Upper lobe of left lung (tissue), 6 donors: ENCODE measurements at regions not wholly inside any gene's neighbourhood (a gene's known extent, or its start where the extent isn't known, plus 50 kb on each side); places are given as distances from the start of the nearest gene placed in this dataset.

Source experiments
- ATAC-seq, 2 donors: fragments of 200-7000 bp; cut with Tn5 transposase; one replicate each; pipeline ENCODE4 v1.9.1; 2022; ENCODE audit warnings: mild to moderate bottlenecking in 2 of 2, moderate library complexity in 2 of 2; ENCODE audit not compliant: low FRiP score in 2 of 2
- DNase-seq, 2 donors: peaks; one replicate each; pipeline ENCODE4 v3.0.0-alpha.2; 2019 to 2020
- H3K27ac ChIP-seq, 4 donors: fragments of 200-600 bp; sonication (generic); one replicate each; pipeline ENCODE4 v1.5.1; 2016 to 2019
- H3K27me3 ChIP-seq, 4 donors: fragments of 200-600 bp; sonication (generic); one replicate each; pipeline ENCODE4 v1.5.1; 2017 to 2019
- H3K36me3 ChIP-seq, 4 donors: fragments of 200-600 bp; sonication (generic); one replicate each; pipeline ENCODE4 v1.5.1; 2016 to 2019
- H3K4me1 ChIP-seq, 4 donors: fragments of 200-600 bp; sonication (generic); one replicate each; pipeline ENCODE4 v1.5.1; 2018 to 2019
- H3K4me3 ChIP-seq, 4 donors: fragments of 200-600 bp; sonication (generic); one replicate each; pipeline ENCODE4 v1.5.1; 2017 to 2019; ENCODE audit warnings: mild to moderate bottlenecking in 2 of 4, moderate library complexity in 1 of 4
- H3K9me3 ChIP-seq, 4 donors: fragments of 200-600 bp; sonication (generic); one replicate each; pipeline ENCODE4 v1.5.1; 2018 to 2019
- CTCF ChIP-seq, 6 experiments: fragments of 450-650 bp in 4 of 6; fragments of 200-600 bp in 2 of 6; sonication (generic) in 2 of 6; IDR thresholded peaks; one replicate each; pipeline ENCODE4 v1.5.1; 2016 to 2019; ENCODE audit warnings: antibody characterized with exemption in 6 of 6
- EP300 ChIP-seq, 4 donors: sonication (generic); formaldehyde crosslinking; IDR thresholded peaks; one replicate each; pipeline ENCODE4 v1.5.1; 2017; ENCODE audit warnings: antibody characterized with exemption in 4 of 4, control low read depth in 2 of 4
- POLR2A ChIP-seq, 4 donors: fragments of 450-650 bp; IDR thresholded peaks; one replicate each; pipeline ENCODE4 v1.5.1; 2016 to 2017; ENCODE audit warnings: antibody characterized with exemption in 4 of 4, mild to moderate bottlenecking in 2 of 4
- POLR2AphosphoS5 ChIP-seq, 2 donors: sonication (generic); formaldehyde crosslinking; IDR thresholded peaks; one replicate each; pipeline ENCODE4 v1.5.1; 2017; ENCODE audit warnings: antibody characterized with exemption in 2 of 2
- WGBS, 2 donors: methylation state at CpG; one replicate each; pipeline ENCODE4 v1.1.5; 2017 to 2018; 5-methylcytosine and 5-hydroxymethylcytosine counted together
- donor health status: DM: no; HTN: no; CAD: no; lungs with moderate emphysema.
- donor health status: DM: no; HTN: yes; CAD: no; lungs with severe emphysema.

- Histone ChIP-seq H3K9me3 (no peaks in the 10 kb centered on the region), H3K27ac (no peak overlapping the region), H3K4me1 (no peaks in the 10 kb centered on the region), H3K36me3 (no peaks in the 10 kb centered on the region), H3K4me3 (no peak overlapping the region), H3K27me3 (no peaks in the 10 kb centered on the region)
- no peak for DNase-seq
- no peak for ATAC-seq
- WGBS, 2 donors, result 87 to 96% methylated on average over 2 of the region's 2 CpGs
- TF ChIP-seq CTCF (IDR thresholded peaks at IDR 0.05) (no peak), EP300 (IDR thresholded peaks at IDR 0.05) (no peak), POLR2A (IDR thresholded peaks at IDR 0.05) (no peak), POLR2AphosphoS5 (IDR thresholded peaks at IDR 0.05) (no peak)
Measured at GRCh38 chr1:193749868-193750267, 563.5 kb upstream of the B3GALT2 start.

- 94 to 96% methylated on average over 1 of the region's 1 CpG for WGBS, 2 donors
- H3K36me3 ChIP-seq, result no peaks in the 10 kb centered on the region
- H3K4me3 ChIP-seq, result no peak overlapping the region
- ATAC-seq, result no peak
- no peaks in the 10 kb centered on the region for H3K9me3 ChIP-seq
- DNase-seq, result no peak
- no peak overlapping the region for H3K27ac ChIP-seq
- no peaks in the 10 kb centered on the region for H3K4me1 ChIP-seq
- TF ChIP-seq CTCF (IDR thresholded peaks at IDR 0.05) (no peak), POLR2A (IDR thresholded peaks at IDR 0.05) (no peak), EP300 (IDR thresholded peaks at IDR 0.05) (no peak)
- H3K27me3 ChIP-seq, result no peaks in the 10 kb centered on the region
Measured at GRCh38 chr1:193747579-193747978, 561.2 kb upstream of the B3GALT2 start.

GRCh38 chr1:193741228-193741627 is 554.8 kb upstream of the B3GALT2 start:
- Histone ChIP-seq H3K4me1 (no peaks in the 10 kb centered on the region), H3K4me3 (no peak overlapping the region), H3K27me3 (no peaks in the 10 kb centered on the region), H3K27ac (no peak overlapping the region), H3K36me3 (no peaks in the 10 kb centered on the region), H3K9me3 (no peaks in the 10 kb centered on the region)
- WGBS, 2 donors, result 81 to 82% methylated on average over 2 of the region's 2 CpGs
- DNase-seq, result no peak
- no peak for TF ChIP-seq POLR2A (IDR thresholded peaks at IDR 0.05)
- TF ChIP-seq EP300 (IDR thresholded peaks at IDR 0.05), result no peak
- TF ChIP-seq POLR2AphosphoS5 (IDR thresholded peaks at IDR 0.05), result no peak
- TF ChIP-seq CTCF (IDR thresholded peaks at IDR 0.05), result no peak
- no peak for ATAC-seq

- Histone ChIP-seq H3K27ac (no peak overlapping the region), H3K27me3 (no peaks in the 10 kb centered on the region), H3K9me3 (no peaks in the 10 kb centered on the region), H3K36me3 (no peaks in the 10 kb centered on the region), H3K4me1 (no peaks in the 10 kb centered on the region), H3K4me3 (no peak overlapping the region)
- TF ChIP-seq EP300 (IDR thresholded peaks at IDR 0.05), result no peak
- no peak for TF ChIP-seq CTCF (IDR thresholded peaks at IDR 0.05)
- TF ChIP-seq POLR2AphosphoS5 (IDR thresholded peaks at IDR 0.05), result no peak
- TF ChIP-seq POLR2A (IDR thresholded peaks at IDR 0.05), result no peak
- 78 to 85% methylated on average over 1 of the region's 1 CpG for WGBS, 2 donors
- no peak for ATAC-seq
- no peak for DNase-seq
Measured at GRCh38 chr1:193740762-193741161, 554.3 kb upstream of the B3GALT2 start.

- no peaks in the 10 kb centered on the region for H3K9me3 ChIP-seq
- no peak for TF ChIP-seq POLR2A (IDR thresholded peaks at IDR 0.05)
- no peak for TF ChIP-seq EP300 (IDR thresholded peaks at IDR 0.05)
- TF ChIP-seq POLR2AphosphoS5 (IDR thresholded peaks at IDR 0.05), result no peak
- ATAC-seq (no peak), DNase-seq (no peak)
- H3K27ac ChIP-seq, result no peak overlapping the region
- no peaks in the 10 kb centered on the region for H3K36me3 ChIP-seq
- 86 to 88% methylated on average over 3 of the region's 3 CpGs for WGBS, 2 donors
- H3K27me3 ChIP-seq, result no peaks in the 10 kb centered on the region
- H3K4me1 ChIP-seq, result no peaks in the 10 kb centered on the region
- no peak overlapping the region for H3K4me3 ChIP-seq
Measured at GRCh38 chr1:193736507-193736906, 550.1 kb upstream of the B3GALT2 start.
